SK-N-SH (cell line): ENCODE measurements at regions not wholly inside any gene's neighbourhood (a gene's known extent, or its start where the extent isn't known, plus 50 kb on each side); places are given as distances from the start of the nearest gene placed in this dataset.

Experiments used
- EP300 ChIP-seq, 2 experiments: IDR thresholded peaks; 2 replicates each; pipeline versions ENCODE4 v1.4.0 to v1.6.1; 2012; ENCODE audit warnings: borderline replicate concordance in 1 of 2, low read depth in 1 of 2, low read length in 1 of 2
- FOXM1 ChIP-seq: IDR thresholded peaks from 2 replicates; pipeline ENCODE4 v1.4.0; 2012; ENCODE audit warnings: low read depth, mild to moderate bottlenecking
- NRF1 ChIP-seq: IDR thresholded peaks from 2 replicates; pipeline ENCODE4 v1.6.1; 2012; ENCODE audit warnings: low read depth, mild to moderate bottlenecking, low read length
- POLR2AphosphoS5 ChIP-seq: IDR thresholded peaks from 2 replicates; pipeline ENCODE4 v1.6.1; 2012; ENCODE audit warnings: low read depth, low read length
- RAD21 ChIP-seq: IDR thresholded peaks from 2 replicates; pipeline ENCODE4 v1.6.1; 2012; ENCODE audit warnings: mild to moderate bottlenecking, low read length
- RCOR1 ChIP-seq: fragments of 150-350 bp; IDR thresholded peaks from 2 replicates; pipeline ENCODE4 v1.6.1; 2017; ENCODE audit warnings: antibody characterized with exemption, low read length
- RFX5 ChIP-seq: IDR thresholded peaks from 2 replicates; pipeline ENCODE4 v1.6.1; 2012; ENCODE audit warnings: mild to moderate bottlenecking, improper control_type of control experiment, low read length
- TCF12 ChIP-seq: IDR thresholded peaks from 2 replicates; pipeline ENCODE4 v1.4.0; 2012
- TF ChIP-seq, protein P1 (sequence below): IDR thresholded peaks from 2 replicates; pipeline ENCODE4 v1.4.0; 2012; ENCODE audit warnings: low read depth, borderline replicate concordance
- TF ChIP-seq, protein P2 (sequence below): fragments of 200-600 bp; sonication (generic); IDR thresholded peaks from 2 replicates; pipeline ENCODE4 v1.6.1; 2017; ENCODE audit warnings: antibody characterized with exemption, mild to moderate bottlenecking, moderate library complexity
- TF ChIP-seq, protein P3 (sequence below): IDR thresholded peaks from 2 replicates; pipeline ENCODE4 v1.6.1; 2012; ENCODE audit warnings: mild to moderate bottlenecking, low read depth, low read length, moderate library complexity
- TF ChIP-seq, protein P4 (sequence below): IDR thresholded peaks from 2 replicates; pipeline ENCODE4 v1.4.0; 2012; ENCODE audit warnings: low read depth

DNA sequence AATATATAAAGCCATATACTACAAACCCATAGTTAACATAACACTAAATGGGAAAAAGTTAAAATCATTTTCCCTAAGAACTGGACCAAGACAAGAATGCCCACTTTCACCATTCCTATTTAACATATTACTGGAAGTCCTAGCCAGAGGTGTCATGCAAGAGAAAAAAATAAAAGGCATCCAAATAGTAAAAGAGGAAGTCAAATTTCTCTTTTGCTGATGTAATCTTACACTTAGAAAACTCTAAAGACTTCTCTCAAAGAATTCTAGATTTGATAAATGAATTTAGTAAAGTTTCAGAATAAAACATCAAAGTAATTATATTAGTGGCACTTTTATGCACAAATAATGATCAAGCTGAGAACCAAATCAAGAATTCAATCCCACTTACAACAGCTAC lies 678.9 kb upstream of the SLITRK5 start:
- TF ChIP-seq, protein P1, sequence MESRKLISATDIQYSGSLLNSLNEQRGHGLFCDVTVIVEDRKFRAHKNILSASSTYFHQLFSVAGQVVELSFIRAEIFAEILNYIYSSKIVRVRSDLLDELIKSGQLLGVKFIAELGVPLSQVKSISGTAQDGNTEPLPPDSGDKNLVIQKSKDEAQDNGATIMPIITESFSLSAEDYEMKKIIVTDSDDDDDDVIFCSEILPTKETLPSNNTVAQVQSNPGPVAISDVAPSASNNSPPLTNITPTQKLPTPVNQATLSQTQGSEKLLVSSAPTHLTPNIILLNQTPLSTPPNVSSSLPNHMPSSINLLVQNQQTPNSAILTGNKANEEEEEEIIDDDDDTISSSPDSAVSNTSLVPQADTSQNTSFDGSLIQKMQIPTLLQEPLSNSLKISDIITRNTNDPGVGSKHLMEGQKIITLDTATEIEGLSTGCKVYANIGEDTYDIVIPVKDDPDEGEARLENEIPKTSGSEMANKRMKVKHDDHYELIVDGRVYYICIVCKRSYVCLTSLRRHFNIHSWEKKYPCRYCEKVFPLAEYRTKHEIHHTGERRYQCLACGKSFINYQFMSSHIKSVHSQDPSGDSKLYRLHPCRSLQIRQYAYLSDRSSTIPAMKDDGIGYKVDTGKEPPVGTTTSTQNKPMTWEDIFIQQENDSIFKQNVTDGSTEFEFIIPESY: no peak
- TF ChIP-seq RAD21 (no peak), FOXM1 (no peak), NRF1 (no peak), TCF12 (no peak), RCOR1 (no peak), EP300 (IDR thresholded peaks at IDR 0.05; ENCODE audit: borderline replicate concordance in 1 of 2, low read depth in 1 of 2, low read length in 1 of 2) (no peak), RFX5 (no peak), POLR2AphosphoS5 (no peak)
- TF ChIP-seq, protein P2, sequence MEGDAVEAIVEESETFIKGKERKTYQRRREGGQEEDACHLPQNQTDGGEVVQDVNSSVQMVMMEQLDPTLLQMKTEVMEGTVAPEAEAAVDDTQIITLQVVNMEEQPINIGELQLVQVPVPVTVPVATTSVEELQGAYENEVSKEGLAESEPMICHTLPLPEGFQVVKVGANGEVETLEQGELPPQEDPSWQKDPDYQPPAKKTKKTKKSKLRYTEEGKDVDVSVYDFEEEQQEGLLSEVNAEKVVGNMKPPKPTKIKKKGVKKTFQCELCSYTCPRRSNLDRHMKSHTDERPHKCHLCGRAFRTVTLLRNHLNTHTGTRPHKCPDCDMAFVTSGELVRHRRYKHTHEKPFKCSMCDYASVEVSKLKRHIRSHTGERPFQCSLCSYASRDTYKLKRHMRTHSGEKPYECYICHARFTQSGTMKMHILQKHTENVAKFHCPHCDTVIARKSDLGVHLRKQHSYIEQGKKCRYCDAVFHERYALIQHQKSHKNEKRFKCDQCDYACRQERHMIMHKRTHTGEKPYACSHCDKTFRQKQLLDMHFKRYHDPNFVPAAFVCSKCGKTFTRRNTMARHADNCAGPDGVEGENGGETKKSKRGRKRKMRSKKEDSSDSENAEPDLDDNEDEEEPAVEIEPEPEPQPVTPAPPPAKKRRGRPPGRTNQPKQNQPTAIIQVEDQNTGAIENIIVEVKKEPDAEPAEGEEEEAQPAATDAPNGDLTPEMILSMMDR: no peak
- TF ChIP-seq, protein P3, sequence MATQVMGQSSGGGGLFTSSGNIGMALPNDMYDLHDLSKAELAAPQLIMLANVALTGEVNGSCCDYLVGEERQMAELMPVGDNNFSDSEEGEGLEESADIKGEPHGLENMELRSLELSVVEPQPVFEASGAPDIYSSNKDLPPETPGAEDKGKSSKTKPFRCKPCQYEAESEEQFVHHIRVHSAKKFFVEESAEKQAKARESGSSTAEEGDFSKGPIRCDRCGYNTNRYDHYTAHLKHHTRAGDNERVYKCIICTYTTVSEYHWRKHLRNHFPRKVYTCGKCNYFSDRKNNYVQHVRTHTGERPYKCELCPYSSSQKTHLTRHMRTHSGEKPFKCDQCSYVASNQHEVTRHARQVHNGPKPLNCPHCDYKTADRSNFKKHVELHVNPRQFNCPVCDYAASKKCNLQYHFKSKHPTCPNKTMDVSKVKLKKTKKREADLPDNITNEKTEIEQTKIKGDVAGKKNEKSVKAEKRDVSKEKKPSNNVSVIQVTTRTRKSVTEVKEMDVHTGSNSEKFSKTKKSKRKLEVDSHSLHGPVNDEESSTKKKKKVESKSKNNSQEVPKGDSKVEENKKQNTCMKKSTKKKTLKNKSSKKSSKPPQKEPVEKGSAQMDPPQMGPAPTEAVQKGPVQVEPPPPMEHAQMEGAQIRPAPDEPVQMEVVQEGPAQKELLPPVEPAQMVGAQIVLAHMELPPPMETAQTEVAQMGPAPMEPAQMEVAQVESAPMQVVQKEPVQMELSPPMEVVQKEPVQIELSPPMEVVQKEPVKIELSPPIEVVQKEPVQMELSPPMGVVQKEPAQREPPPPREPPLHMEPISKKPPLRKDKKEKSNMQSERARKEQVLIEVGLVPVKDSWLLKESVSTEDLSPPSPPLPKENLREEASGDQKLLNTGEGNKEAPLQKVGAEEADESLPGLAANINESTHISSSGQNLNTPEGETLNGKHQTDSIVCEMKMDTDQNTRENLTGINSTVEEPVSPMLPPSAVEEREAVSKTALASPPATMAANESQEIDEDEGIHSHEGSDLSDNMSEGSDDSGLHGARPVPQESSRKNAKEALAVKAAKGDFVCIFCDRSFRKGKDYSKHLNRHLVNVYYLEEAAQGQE: no peak
- TF ChIP-seq, protein P4, sequence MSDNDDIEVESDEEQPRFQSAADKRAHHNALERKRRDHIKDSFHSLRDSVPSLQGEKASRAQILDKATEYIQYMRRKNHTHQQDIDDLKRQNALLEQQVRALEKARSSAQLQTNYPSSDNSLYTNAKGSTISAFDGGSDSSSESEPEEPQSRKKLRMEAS: no peak
